ENCODE measurements at regions not wholly inside any gene's neighbourhood (a gene's known extent, or its start where the extent isn't known, plus 50 kb on each side); places are given as distances from the start of the nearest gene placed in this dataset.

DNA sequence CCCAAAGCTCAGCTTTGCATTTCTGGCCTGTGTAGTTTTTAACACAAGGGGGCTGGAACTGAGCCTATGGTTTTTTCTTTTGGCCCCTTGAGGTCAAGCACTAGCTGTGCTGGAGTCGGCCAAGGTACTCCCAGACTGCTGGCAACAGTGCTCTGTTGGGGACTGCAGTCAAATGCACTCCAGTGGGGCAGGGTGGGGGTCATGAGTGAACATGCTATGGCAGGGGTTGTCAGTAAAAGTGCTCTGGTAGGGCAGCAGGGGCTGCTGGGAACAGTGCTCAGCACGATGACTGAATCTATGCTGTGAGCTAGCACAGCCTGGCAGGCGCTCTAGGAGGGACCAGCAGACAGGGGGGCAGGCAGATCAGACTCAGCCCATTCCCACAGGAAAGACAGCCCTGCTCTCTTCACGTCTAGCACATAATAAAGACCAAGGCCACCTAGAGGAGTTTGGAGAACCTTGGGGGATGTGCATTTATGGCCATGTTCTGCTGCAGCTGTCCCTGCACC, 55.0 kb upstream of the CERS6 start:
- dilution Hi-C loops (cut with MboI; ENCODE audit: extremely low pct_ligation_motif_present, low sequenced_read_pairs) = no loop called here
- Histone ChIP-seq H3K9me3 (replicated peaks; ENCODE audit: control insufficient read depth, insufficient read depth, low read length) (no peaks in the 10 kb centered on the region), H4K20me1 (replicated peaks; ENCODE audit: control insufficient read depth, extremely low read depth, insufficient read depth, low read length) (no peaks in the 10 kb centered on the region), H3K27me3 (ENCODE audit: control insufficient read depth in 2 of 2, insufficient read depth in 2 of 2, low read length in 2 of 2) (no peaks in the 10 kb centered on the region), H3K27ac (ENCODE audit: insufficient read depth, low read depth, low read length) (no peak overlapping the region), H3K4me3 (replicated peaks in 1 of 3; ENCODE audit: insufficient read depth in 1 of 3, low read depth in 1 of 3, low read length in 3 of 3) (no peak overlapping the region), H3K4me1 (ENCODE audit: control insufficient read depth, extremely low read depth, insufficient read depth, low read length) (no peaks in the 10 kb centered on the region), H3K36me3 (ENCODE audit: control insufficient read depth in 2 of 2, extremely low read depth in 1 of 2, insufficient read depth in 2 of 2, low read length in 2 of 2) (no peaks in the 10 kb centered on the region), H3K4me2 (ENCODE audit: insufficient read depth, low read length) (no peak overlapping the region), H3K9ac (replicated peaks; ENCODE audit: extremely low read depth, insufficient read depth, low read length) (no peak overlapping the region), H2AFZ (ENCODE audit: low read depth, low read length) (no peak overlapping the region), H3K79me2 (ENCODE audit: control insufficient read depth, insufficient read depth, low read length) (no peaks in the 10 kb centered on the region), H3K9me1 (replicated peaks; ENCODE audit: control insufficient read depth, extremely low read depth, insufficient read depth, low read length) (no peaks in the 10 kb centered on the region)
- intact Hi-C loops (cut with micrococcal nuclease) = no loop called here
- TF ChIP-seq POLR2AphosphoS5 (IDR thresholded peaks at IDR 0.05; ENCODE audit: insufficient read depth, low read depth, low read length) = no peak
- TF ChIP-seq POLR2A (IDR thresholded peaks at IDR 0.05; ENCODE audit: low read depth, low read length) = no peak
- TF ChIP-seq, protein P1, sequence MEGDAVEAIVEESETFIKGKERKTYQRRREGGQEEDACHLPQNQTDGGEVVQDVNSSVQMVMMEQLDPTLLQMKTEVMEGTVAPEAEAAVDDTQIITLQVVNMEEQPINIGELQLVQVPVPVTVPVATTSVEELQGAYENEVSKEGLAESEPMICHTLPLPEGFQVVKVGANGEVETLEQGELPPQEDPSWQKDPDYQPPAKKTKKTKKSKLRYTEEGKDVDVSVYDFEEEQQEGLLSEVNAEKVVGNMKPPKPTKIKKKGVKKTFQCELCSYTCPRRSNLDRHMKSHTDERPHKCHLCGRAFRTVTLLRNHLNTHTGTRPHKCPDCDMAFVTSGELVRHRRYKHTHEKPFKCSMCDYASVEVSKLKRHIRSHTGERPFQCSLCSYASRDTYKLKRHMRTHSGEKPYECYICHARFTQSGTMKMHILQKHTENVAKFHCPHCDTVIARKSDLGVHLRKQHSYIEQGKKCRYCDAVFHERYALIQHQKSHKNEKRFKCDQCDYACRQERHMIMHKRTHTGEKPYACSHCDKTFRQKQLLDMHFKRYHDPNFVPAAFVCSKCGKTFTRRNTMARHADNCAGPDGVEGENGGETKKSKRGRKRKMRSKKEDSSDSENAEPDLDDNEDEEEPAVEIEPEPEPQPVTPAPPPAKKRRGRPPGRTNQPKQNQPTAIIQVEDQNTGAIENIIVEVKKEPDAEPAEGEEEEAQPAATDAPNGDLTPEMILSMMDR (IDR thresholded peaks at IDR 0.05; ENCODE audit: extremely low read depth in 1 of 2, insufficient read depth in 1 of 2, low read depth in 1 of 2, low read length in 2 of 2) = no peak
- no peak for TF ChIP-seq GATA2 (IDR thresholded peaks at IDR 0.05; ENCODE audit: insufficient read depth, insufficient read length, low read depth, low read length)
- TF ChIP-seq JUN (IDR thresholded peaks at IDR 0.05; ENCODE audit: borderline replicate concordance, insufficient read depth, insufficient read length, low read depth) = no peak
- no peak for TF ChIP-seq MAX (IDR thresholded peaks at IDR 0.05; ENCODE audit: insufficient read depth, insufficient read length)
- TF ChIP-seq MYC (IDR thresholded peaks at IDR 0.05; ENCODE audit: low read depth, low read length) = no peak
- TF ChIP-seq FOS (IDR thresholded peaks at IDR 0.05; ENCODE audit: borderline replicate concordance, insufficient read depth, low read length) = no peak
- no peak for TF ChIP-seq EZH2 (IDR thresholded peaks at IDR 0.05; ENCODE audit: borderline replicate concordance, low read depth, low read length, severe bottlenecking)
- no peak for DNase-seq (ENCODE audit: low read depth, low spot score)
- FAIRE-seq = no peak
- CTCF ChIA-PET = no interaction called here
- POLR2A ChIA-PET = no interaction called here
- BruUV-seq (replicated peaks) = no TSS peak

Measured in endothelial cell of umbilical vein (primary cell).